ENCODE measurements at regions not wholly inside any gene's neighbourhood (a gene's known extent, or its start where the extent isn't known, plus 50 kb on each side); places are given as distances from the start of the nearest gene placed in this dataset.

DNA sequence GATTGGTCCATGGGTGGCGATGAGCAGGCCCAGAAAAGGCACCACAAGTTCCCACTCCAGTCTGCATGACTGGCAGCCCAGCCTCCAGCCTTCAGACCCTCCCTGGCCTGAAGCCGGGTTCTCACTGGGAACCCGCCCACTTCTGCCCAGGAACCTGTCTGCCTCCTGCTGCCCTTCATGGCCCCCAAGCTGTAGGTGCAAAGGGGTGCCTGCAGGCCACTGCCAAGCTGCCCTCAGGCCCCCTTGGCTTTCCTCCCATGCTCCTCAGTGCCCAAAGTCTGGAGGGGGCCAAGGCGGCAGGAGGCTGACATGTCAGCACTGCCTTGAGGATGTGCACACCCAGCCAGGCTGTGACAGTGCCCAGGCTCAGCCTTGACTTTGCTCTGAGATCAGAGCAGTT lies 488.5 kb upstream of the THBS1 start:
- Histone ChIP-seq H3K4me1 (ENCODE audit: low read length) (no peaks in the 10 kb centered on the region), H3K79me2 (ENCODE audit: low read length) (no peaks in the 10 kb centered on the region), H3K4me3 (ENCODE audit: low read length) (no peak overlapping the region), H3K9ac (ENCODE audit: low read length) (no peak overlapping the region), H3K9me3 (replicated peaks; ENCODE audit: insufficient read depth, low read length) (no peaks in the 10 kb centered on the region), H3F3A (ENCODE audit: insufficient read depth, low read length) (no peaks in the 10 kb centered on the region), H3K27ac (ENCODE audit: low read length) (no peak overlapping the region), H3K4me2 (ENCODE audit: low read depth, low read length) (no peak overlapping the region), H3K27me3 (replicated peaks; ENCODE audit: insufficient read depth, low read length) (no peaks in the 10 kb centered on the region), H3K9me2 (replicated peaks; ENCODE audit: insufficient read depth, low read length) (no peaks in the 10 kb centered on the region), H3K36me3 (replicated peaks; ENCODE audit: insufficient read depth, low read length) (no peaks in the 10 kb centered on the region), H4K20me1 (ENCODE audit: insufficient read depth, low read length) (no peaks in the 10 kb centered on the region), H2AFZ (ENCODE audit: low read length) (no peak overlapping the region)
- TF ChIP-seq, protein P1, sequence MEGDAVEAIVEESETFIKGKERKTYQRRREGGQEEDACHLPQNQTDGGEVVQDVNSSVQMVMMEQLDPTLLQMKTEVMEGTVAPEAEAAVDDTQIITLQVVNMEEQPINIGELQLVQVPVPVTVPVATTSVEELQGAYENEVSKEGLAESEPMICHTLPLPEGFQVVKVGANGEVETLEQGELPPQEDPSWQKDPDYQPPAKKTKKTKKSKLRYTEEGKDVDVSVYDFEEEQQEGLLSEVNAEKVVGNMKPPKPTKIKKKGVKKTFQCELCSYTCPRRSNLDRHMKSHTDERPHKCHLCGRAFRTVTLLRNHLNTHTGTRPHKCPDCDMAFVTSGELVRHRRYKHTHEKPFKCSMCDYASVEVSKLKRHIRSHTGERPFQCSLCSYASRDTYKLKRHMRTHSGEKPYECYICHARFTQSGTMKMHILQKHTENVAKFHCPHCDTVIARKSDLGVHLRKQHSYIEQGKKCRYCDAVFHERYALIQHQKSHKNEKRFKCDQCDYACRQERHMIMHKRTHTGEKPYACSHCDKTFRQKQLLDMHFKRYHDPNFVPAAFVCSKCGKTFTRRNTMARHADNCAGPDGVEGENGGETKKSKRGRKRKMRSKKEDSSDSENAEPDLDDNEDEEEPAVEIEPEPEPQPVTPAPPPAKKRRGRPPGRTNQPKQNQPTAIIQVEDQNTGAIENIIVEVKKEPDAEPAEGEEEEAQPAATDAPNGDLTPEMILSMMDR (IDR thresholded peaks at IDR 0.05; ENCODE audit: low read length): no peak
- TF ChIP-seq EZH2 (optimal IDR thresholded peaks at IDR 0.05; ENCODE audit: low read depth, low read length) (no peak), EZH2phosphoT487 (IDR thresholded peaks at IDR 0.05; ENCODE audit: low read length) (no peak)
- no peak for DNase-seq

DNA sequence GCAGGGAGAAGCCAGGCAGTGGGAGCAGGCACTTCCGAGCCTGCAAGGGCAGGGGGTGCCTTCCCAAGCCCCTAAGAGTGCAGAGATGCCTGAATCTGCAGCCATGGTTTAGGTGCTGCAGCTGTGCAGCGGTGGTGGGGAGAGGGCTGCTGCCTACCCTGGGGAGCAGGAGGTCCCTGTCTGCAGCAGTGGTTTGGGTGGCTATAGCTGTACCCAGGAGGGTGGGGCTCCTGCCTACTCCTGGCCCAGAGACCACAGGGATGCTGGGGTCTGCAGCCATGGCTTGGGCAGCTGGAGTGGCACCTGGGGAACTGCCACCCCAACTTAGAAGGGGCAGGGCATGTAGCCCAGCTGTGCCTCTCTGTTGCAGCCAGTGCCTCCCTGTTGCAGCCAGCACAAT lies 488.1 kb upstream of the THBS1 start:
- no peaks in the 10 kb centered on the region for H3K36me3 ChIP-seq (replicated peaks; ENCODE audit: insufficient read depth, low read length)
- no peak overlapping the region for H3K27ac ChIP-seq (ENCODE audit: low read length)

DNA sequence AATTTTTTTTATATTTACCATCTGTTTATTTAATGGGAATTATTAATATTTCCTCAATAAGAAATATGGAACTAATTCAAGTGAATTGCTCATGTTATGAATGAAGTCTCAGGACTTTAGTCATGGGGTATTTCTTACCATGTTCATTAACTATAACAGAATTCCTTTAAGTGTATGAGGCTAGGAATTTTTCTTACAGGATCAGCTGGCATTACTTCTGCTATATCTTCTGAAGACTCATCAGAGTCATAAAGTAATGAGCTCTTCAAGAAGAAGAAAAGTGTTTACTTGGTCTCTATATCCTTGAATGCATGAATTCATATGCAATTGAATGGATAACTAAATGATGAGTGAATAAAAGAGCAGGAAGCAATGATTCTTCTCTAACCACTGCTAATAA lies 486.8 kb upstream of the THBS1 start:
- no peaks in the 10 kb centered on the region for H3K36me3 ChIP-seq (replicated peaks; ENCODE audit: insufficient read depth, low read length)
- no peak overlapping the region for H2AFZ ChIP-seq (ENCODE audit: low read length)
- no peak overlapping the region for H3K9ac ChIP-seq (ENCODE audit: low read length)
- H3F3A ChIP-seq (ENCODE audit: insufficient read depth, low read length): no peaks in the 10 kb centered on the region
- H3K27ac ChIP-seq (ENCODE audit: low read length): no peak overlapping the region
- H3K27me3 ChIP-seq (replicated peaks; ENCODE audit: insufficient read depth, low read length): no peaks in the 10 kb centered on the region
- no peak overlapping the region for H3K4me3 ChIP-seq (ENCODE audit: low read length)
- no peak overlapping the region for H3K4me2 ChIP-seq (ENCODE audit: low read depth, low read length)
- DNase-seq: no peak
- no peaks in the 10 kb centered on the region for H3K79me2 ChIP-seq (ENCODE audit: low read length)
- no peaks in the 10 kb centered on the region for H4K20me1 ChIP-seq (ENCODE audit: insufficient read depth, low read length)
- no peaks in the 10 kb centered on the region for H3K9me3 ChIP-seq (replicated peaks; ENCODE audit: insufficient read depth, low read length)
- TF ChIP-seq, protein P1 (IDR thresholded peaks at IDR 0.05; ENCODE audit: low read length): no peak
- no peak for TF ChIP-seq EZH2 (optimal IDR thresholded peaks at IDR 0.05; ENCODE audit: low read depth, low read length)
- no peak for TF ChIP-seq EZH2phosphoT487 (IDR thresholded peaks at IDR 0.05; ENCODE audit: low read length)
- no peaks in the 10 kb centered on the region for H3K4me1 ChIP-seq (ENCODE audit: low read length)
- H3K9me2 ChIP-seq (replicated peaks; ENCODE audit: insufficient read depth, low read length): no peaks in the 10 kb centered on the region

More for the DNA sequence above, 488.1 kb upstream of the THBS1 start:
- Histone ChIP-seq H3K9me2 (replicated peaks; ENCODE audit: insufficient read depth, low read length) (no peaks in the 10 kb centered on the region), H3K4me3 (ENCODE audit: low read length) (no peak overlapping the region), H3K4me2 (ENCODE audit: low read depth, low read length) (no peak overlapping the region), H3K79me2 (ENCODE audit: low read length) (no peaks in the 10 kb centered on the region), H3K9ac (ENCODE audit: low read length) (no peak overlapping the region), H3K9me3 (replicated peaks; ENCODE audit: insufficient read depth, low read length) (no peaks in the 10 kb centered on the region), H3K4me1 (ENCODE audit: low read length) (no peaks in the 10 kb centered on the region), H3F3A (ENCODE audit: insufficient read depth, low read length) (no peaks in the 10 kb centered on the region), H3K27me3 (replicated peaks; ENCODE audit: insufficient read depth, low read length) (no peaks in the 10 kb centered on the region), H4K20me1 (ENCODE audit: insufficient read depth, low read length) (no peaks in the 10 kb centered on the region), H2AFZ (ENCODE audit: low read length) (no peak overlapping the region)
- no peak for DNase-seq
- TF ChIP-seq EZH2 (optimal IDR thresholded peaks at IDR 0.05; ENCODE audit: low read depth, low read length): no peak
- TF ChIP-seq EZH2phosphoT487 (IDR thresholded peaks at IDR 0.05; ENCODE audit: low read length): no peak
- TF ChIP-seq, protein P1 (IDR thresholded peaks at IDR 0.05; ENCODE audit: low read length): no peak

Measured in MM.1S (cell line).